ENCODE measurements at regions not wholly inside any gene's neighbourhood (a gene's known extent, or its start where the extent isn't known, plus 50 kb on each side); places are given as distances from the start of the nearest gene placed in this dataset.

GRCh38 chr2:41686156-41686555 is 361.7 kb upstream of the PKDCC start:
- no TSS peak for BruUV-seq (replicated peaks)
- ChIA-PET CTCF (interaction anchor here (0.5 to 0.9 kb wide), 3 partner anchors 183 to 1772 kb away, joined by 3 read pairs; no protein-coding TSS in a partner anchor), RAD21 (ENCODE audit: unreplicated experiment) (interaction anchor here (0.6 kb wide), 1 partner anchor 29 kb away, joined by 3 read pairs; no protein-coding TSS in a partner anchor), POLR2A (no interaction called here), SMC1A (ENCODE audit: uncharacterized antibody, unreplicated experiment) (interaction anchor here (1.0 to 1.1 kb wide), 2 partner anchors 26 to 28 kb away, joined by 3 read pairs; no protein-coding TSS in a partner anchor)
- no peak for DNase-seq (ENCODE audit: low read depth, low spot score)
- Histone ChIP-seq H2AFZ (ENCODE audit: control insufficient read depth, low read depth, low read length) (no peak overlapping the region), H3K9ac (ENCODE audit: control insufficient read depth, insufficient read depth, low read length) (no peak overlapping the region), H3K79me2 (ENCODE audit: control insufficient read depth, insufficient read depth, low read length) (no peaks in the 10 kb centered on the region), H3K27ac (ENCODE audit: control insufficient read depth, insufficient read depth) (no peak overlapping the region), H4K20me1 (ENCODE audit: control insufficient read depth, insufficient read depth) (no peaks in the 10 kb centered on the region), H3K4me1 (ENCODE audit: control insufficient read depth, insufficient read depth, low read length) (no peaks in the 10 kb centered on the region), H3K36me3 (ENCODE audit: control insufficient read depth in 2 of 2, insufficient read depth in 2 of 2, low read length in 1 of 2) (no peaks in the 10 kb centered on the region), H3K4me2 (ENCODE audit: control insufficient read depth, insufficient read depth) (no peak overlapping the region), H3K9me3 (replicated peaks; ENCODE audit: control insufficient read depth, insufficient read depth, low read length) (no peaks in the 10 kb centered on the region), H3K27me3 (replicated peaks in 1 of 2; ENCODE audit: control insufficient read depth in 2 of 2, insufficient read depth in 2 of 2, low read length in 1 of 2) (no peaks in the 10 kb centered on the region), H3K4me3 (no peak overlapping the region)
- no peak for ATAC-seq
- no peak for FAIRE-seq
- in situ Hi-C loops (cut with MboI) (no loop called here), intact Hi-C loops (cut with micrococcal nuclease; ENCODE audit: unreplicated experiment) (no loop called here)
- TF ChIP-seq RAD21 (IDR thresholded peaks at IDR 0.05; ENCODE audit: insufficient read depth, low read depth, low read length): no peak
- no peak for TF ChIP-seq NFYB (IDR thresholded peaks at IDR 0.05; ENCODE audit: insufficient read depth, low read depth, low read length)
- no peak for TF ChIP-seq CREM (IDR thresholded peaks at IDR 0.05; ENCODE audit: low read depth)
- no peak for TF ChIP-seq MYC (IDR thresholded peaks at IDR 0.05; ENCODE audit: insufficient read depth, insufficient read length, insufficient replicate concordance, low read length, severe bottlenecking)
- TF ChIP-seq NFXL1 (IDR thresholded peaks at IDR 0.05; ENCODE audit: borderline replicate concordance): no peak
- TF ChIP-seq IKZF1 (conservative IDR thresholded peaks at IDR 0.05): no peak
- TF ChIP-seq TARDBP (IDR thresholded peaks at IDR 0.05; ENCODE audit: borderline replicate concordance): no peak
- TF ChIP-seq YY1 (IDR thresholded peaks at IDR 0.05; ENCODE audit: low read depth, low read length): no peak
- TF ChIP-seq MEF2A (IDR thresholded peaks at IDR 0.05; ENCODE audit: insufficient read depth, low read depth, low read length): no peak
- TF ChIP-seq MEF2B (IDR thresholded peaks at IDR 0.05; ENCODE audit: partially characterized antibody, poor library complexity, severe bottlenecking): no peak
- no peak for TF ChIP-seq ZNF24 (IDR thresholded peaks at IDR 0.05)
- no peak for TF ChIP-seq ZBTB33 (IDR thresholded peaks at IDR 0.05)
- no peak for TF ChIP-seq ZSCAN29 (IDR thresholded peaks at IDR 0.05)
- TF ChIP-seq SMAD1 (IDR thresholded peaks at IDR 0.05; ENCODE audit: low read depth, partially characterized antibody): no peak
- no peak for TF ChIP-seq CTCF (IDR thresholded peaks at IDR 0.05 in 2 of 3, conservative IDR thresholded peaks at IDR 0.05 in 1 of 3; ENCODE audit: control insufficient read depth in 2 of 3, extremely low read depth in 1 of 3, insufficient read depth in 1 of 3, low read depth in 3 of 3, low read length in 3 of 3)
- TF ChIP-seq IKZF2 (IDR thresholded peaks at IDR 0.05): no peak
- WGBS (ENCODE audit: insufficient coverage, insufficient replicate concordance, low lambda C conversion rate, missing lambda C conversion rate): 58% methylated on average over 2 of the region's 2 CpGs

Measured in GM12878 (cell line).